IMR-90 (cell line): ENCODE measurements at regions not wholly inside any gene's neighbourhood (a gene's known extent, or its start where the extent isn't known, plus 50 kb on each side); places are given as distances from the start of the nearest gene placed in this dataset.

Source experiments
- ATAC-seq: fragments of 200-7000 bp; cut with Tn5 transposase; 2 replicates; pipeline ENCODE4 v1.9.1; 2020; ENCODE audit warnings: low read depth, mild to moderate bottlenecking, moderate library complexity
- BruUV-seq: library from RNA; stranded (reverse); fragments of 400-500 nt; replicated peaks from 2 replicates; lab custom pipeline; 2021; lab: Mats Ljungman, UMichigan
- CTCF ChIA-PET: fragments of 300-600 bp; formaldehyde crosslinking; extraction: SDS; loops from one replicate; lab custom pipeline; 2021; ENCODE audit warnings: antibody characterized with exemption; lab: Yijun Ruan, JAX
- POLR2A ChIA-PET: fragments of 300-600 bp; sonication (Branson Sonifier 250); formaldehyde crosslinking; loops from one replicate; lab custom pipeline; 2022; ENCODE audit warnings: antibody characterized with exemption; ENCODE audit not compliant: unreplicated experiment; lab: Charles Lee
- DNase-seq: peaks from one replicate; pipeline ENCODE4 v3.0.0; 2013
- H2AFZ ChIP-seq: replicated peaks from 2 replicates; pipeline ENCODE3; 2013; ENCODE audit warnings: low read length, mild to moderate bottlenecking; ENCODE audit not compliant: poor library complexity
- H2AK5ac ChIP-seq: 2 replicates; pipeline ENCODE4 v1.6.1; 2013; ENCODE audit warnings: low read depth, low read length, inconsistent platforms
- H2AK9ac ChIP-seq: replicated peaks from 2 replicates; pipeline ENCODE3; 2013; ENCODE audit warnings: mild to moderate bottlenecking, low read depth, low read length, moderate library complexity; ENCODE audit not compliant: poor library complexity
- H2BK120ac ChIP-seq: 2 replicates; pipeline ENCODE4 v1.6.1; 2013; ENCODE audit warnings: low read depth, low read length, inconsistent platforms
- H2BK15ac ChIP-seq: 3 replicates; pipeline ENCODE4 v1.6.1; 2013; ENCODE audit warnings: low read depth, low read length, inconsistent platforms
- H2BK20ac ChIP-seq: 2 replicates; pipeline ENCODE4 v1.6.1; 2013; ENCODE audit warnings: low read depth, mild to moderate bottlenecking, inconsistent platforms, low read length, moderate library complexity
- H2BK5ac ChIP-seq: 2 replicates; pipeline ENCODE4 v1.6.1; 2013; ENCODE audit warnings: mild to moderate bottlenecking, low read depth, low read length, inconsistent platforms; ENCODE audit not compliant: poor library complexity, severe bottlenecking
- H3K14ac ChIP-seq: replicated peaks from 2 replicates; pipeline ENCODE4 v1.6.1; 2013; ENCODE audit warnings: low read depth, low read length, inconsistent platforms
- H3K18ac ChIP-seq: 2 replicates; pipeline ENCODE4 v1.6.1; 2013; ENCODE audit warnings: low read depth, low read length, control low read depth
- H3K23ac ChIP-seq: 2 replicates; pipeline ENCODE4 v1.6.1; 2013; ENCODE audit warnings: low read depth, low read length, inconsistent platforms
- H3K27ac ChIP-seq: 2 replicates; pipeline ENCODE4 v1.5.1; 2013; ENCODE audit warnings: mild to moderate bottlenecking, control low read depth, low read length; ENCODE audit not compliant: insufficient read depth
- H3K27me3 ChIP-seq: 2 replicates; pipeline ENCODE4 v1.6.1; 2013; ENCODE audit warnings: low read length; ENCODE audit not compliant: control insufficient read depth, insufficient read depth
- H3K36me3 ChIP-seq: 2 replicates; pipeline ENCODE4 v1.6.1; 2013; ENCODE audit warnings: low read length, mixed read lengths; ENCODE audit not compliant: control insufficient read depth, insufficient read depth
- H3K4ac ChIP-seq: 2 replicates; pipeline ENCODE4 v1.6.1; 2013; ENCODE audit warnings: low read depth, low read length, inconsistent platforms
- H3K4me1 ChIP-seq: 2 replicates; pipeline ENCODE4 v1.6.1; 2013; ENCODE audit warnings: low read length, mixed read lengths; ENCODE audit not compliant: control insufficient read depth, insufficient read depth
- H3K4me2 ChIP-seq: 2 replicates; pipeline ENCODE4 v1.6.1; 2013; ENCODE audit warnings: low read depth, mild to moderate bottlenecking, control low read depth, low read length, moderate library complexity
- H3K4me3 ChIP-seq: 2 replicates; pipeline ENCODE4 v1.5.1; 2013; ENCODE audit warnings: low read depth, mild to moderate bottlenecking, control low read depth, low read length, moderate library complexity; ENCODE audit not compliant: insufficient read depth
- H3K56ac ChIP-seq: 2 replicates; pipeline ENCODE4 v1.6.1; 2013; ENCODE audit warnings: low read length, inconsistent platforms; ENCODE audit not compliant: insufficient read depth; ENCODE audit errors: extremely low read depth
- H3K79me1 ChIP-seq, 2 experiments: 2 replicates each; pipeline ENCODE4 v1.6.1; 2013; ENCODE audit warnings: low read length in 2 of 2, inconsistent platforms in 1 of 2, low read depth in 1 of 2
- H3K9ac ChIP-seq: 2 replicates; pipeline ENCODE4 v1.6.1; 2013; ENCODE audit warnings: low read depth, low read length, control low read depth
- H3K9me1 ChIP-seq: 2 replicates; pipeline ENCODE4 v1.6.1; 2013; ENCODE audit warnings: low read length, inconsistent platforms; ENCODE audit not compliant: insufficient read depth
- H3K9me3 ChIP-seq: 2 replicates; pipeline ENCODE4 v1.6.1; 2013; ENCODE audit warnings: low read length; ENCODE audit not compliant: control insufficient read depth, insufficient read depth
- H4K20me1 ChIP-seq: 2 replicates; pipeline ENCODE4 v1.6.1; 2013; ENCODE audit warnings: low read length, inconsistent platforms; ENCODE audit not compliant: insufficient read depth
- H4K5ac ChIP-seq: 2 replicates; pipeline ENCODE4 v1.6.1; 2013; ENCODE audit warnings: mild to moderate bottlenecking, low read depth, low read length, control low read depth
- H4K8ac ChIP-seq, 2 experiments: 2 replicates each; pipeline ENCODE4 v1.6.1; 2013; ENCODE audit warnings: low read depth in 2 of 2, low read length in 2 of 2, control low read depth in 1 of 2, inconsistent platforms in 1 of 2
- H4K91ac ChIP-seq: 2 replicates; pipeline ENCODE4 v1.6.1; 2013; ENCODE audit warnings: low read depth, low read length, inconsistent platforms; ENCODE audit not compliant: insufficient read depth
- BHLHE40 ChIP-seq: fragments of 150-350 bp; IDR thresholded peaks from 2 replicates; pipeline ENCODE4 v1.6.1; 2016; ENCODE audit warnings: mild to moderate bottlenecking, low read depth, low read length
- CTCF ChIP-seq: conservative IDR thresholded peaks from 2 replicates; pipeline ENCODE4 v1.5.1; 2012; ENCODE audit warnings: mild to moderate bottlenecking, low read depth, low read length, improper control_type of control experiment
- ELK1 ChIP-seq: fragments of 150-350 bp; IDR thresholded peaks from 2 replicates; pipeline ENCODE4 v1.6.1; 2016; ENCODE audit warnings: low read depth, mild to moderate bottlenecking, low read length, moderate library complexity, borderline replicate concordance
- FOS ChIP-seq: fragments of 150-350 bp; IDR thresholded peaks from 2 replicates; pipeline ENCODE4 v1.6.1; 2016; ENCODE audit warnings: low read depth, low read length
- MAFK ChIP-seq: IDR thresholded peaks from 2 replicates; pipeline ENCODE4 v1.6.1; 2012; ENCODE audit warnings: low read depth, low read length, improper control_type of control experiment
- MAZ ChIP-seq: IDR thresholded peaks from 2 replicates; pipeline ENCODE4 v1.6.1; 2012; ENCODE audit warnings: low read depth, mild to moderate bottlenecking, low read length, improper control_type of control experiment, moderate library complexity, borderline replicate concordance
- MXI1 ChIP-seq: IDR thresholded peaks from 2 replicates; pipeline ENCODE4 v1.6.1; 2012; ENCODE audit warnings: low read depth, mild to moderate bottlenecking, low read length, moderate library complexity, borderline replicate concordance
- POLR2A ChIP-seq: IDR thresholded peaks from 2 replicates; pipeline ENCODE4 v1.6.1; 2012; ENCODE audit warnings: mild to moderate bottlenecking, low read depth, low read length
- RFX5 ChIP-seq: IDR thresholded peaks from 2 replicates; pipeline ENCODE4 v1.8.0; 2012; ENCODE audit warnings: low read depth, mild to moderate bottlenecking, low read length, moderate library complexity
- WGBS, 2 experiments: methylation state at CpG; one replicate each; pipeline versions ENCODE4 v1.1.5 to v1.1.7; 2013; ENCODE audit warnings: missing lambda C conversion rate in 2 of 2; ENCODE audit not compliant: insufficient read length in 1 of 2; ENCODE audit errors: extremely low coverage in 2 of 2; 5-methylcytosine and 5-hydroxymethylcytosine counted together
- dilution Hi-C: fragments of 300-500 bp; cut with HindIII; formaldehyde crosslinking; loops from one replicate; pipeline ENCODE4 v1.14.3; 2018; ENCODE audit warnings: low sequenced_read_pairs; ENCODE audit not compliant: unreplicated experiment
- in situ Hi-C: fragments of 300-500 bp; cut with MboI; formaldehyde crosslinking; loops from 3 replicates; pipeline ENCODE4 v1.14.3; 2019; ENCODE audit warnings: low sequenced_read_pairs, inconsistent platforms, mixed read lengths
- intact Hi-C: fragments of 100-400 bp; cut with micrococcal nuclease; formaldehyde crosslinking; loops from 2 replicates; pipeline ENCODE4 v1.10.0; 2022
- TF ChIP-seq, protein P1 (sequence below): fragments of 150-350 bp; IDR thresholded peaks from 2 replicates; pipeline ENCODE4 v1.6.1; 2017; ENCODE audit warnings: mild to moderate bottlenecking, antibody characterized with exemption, low read length, low read depth

GRCh38 chr5:112625689-112626438, 111.8 kb upstream of the APC start:
- Histone ChIP-seq H2AK9ac (no peak overlapping the region), H4K91ac (no peak overlapping the region), H3K79me1 (no peaks in the 10 kb centered on the region), H2AK5ac (no peak overlapping the region), H2BK5ac (no peak overlapping the region), H3K9ac (no peak overlapping the region), H2BK120ac (no peak overlapping the region), H2BK15ac (no peak overlapping the region), H3K27ac (no peak overlapping the region), H4K5ac (no peak overlapping the region), H3K56ac (no peak overlapping the region), H3K18ac (no peak overlapping the region), H2AFZ (no peak overlapping the region), H3K23ac (no peak overlapping the region), H3K27me3 (peaks cover 4% of the 10 kb centered on the region; the same call in 1 of the 2 replicates), H3K4ac (no peak overlapping the region), H3K4me3 (no peak overlapping the region), H3K9me3 (no peaks in the 10 kb centered on the region), H3K14ac (no peak overlapping the region), H3K9me1 (no peaks in the 10 kb centered on the region), H3K36me3 (no peaks in the 10 kb centered on the region), H4K20me1 (no peaks in the 10 kb centered on the region), H2BK20ac (no peak overlapping the region), H3K4me2 (no peak overlapping the region), H3K4me1 (no peaks in the 10 kb centered on the region), H4K8ac (no peak overlapping the region)
- dilution Hi-C loops: no loop called here
- ChIA-PET POLR2A (no interaction called here), CTCF (interaction anchor here (1.0 to 1.5 kb wide), 2 partner anchors 9 to 11 kb away, joined by 3 to 4 read pairs; no protein-coding TSS in a partner anchor)
- DNase-seq: no peak
- no peak for ATAC-seq
- TF ChIP-seq BHLHE40 (no peak), MAZ (no peak), CTCF (no peak), FOS (no peak), ELK1 (no peak), MXI1 (no peak), RFX5 (no peak), MAFK (no peak), POLR2A (no peak)
- TF ChIP-seq, protein P1, sequence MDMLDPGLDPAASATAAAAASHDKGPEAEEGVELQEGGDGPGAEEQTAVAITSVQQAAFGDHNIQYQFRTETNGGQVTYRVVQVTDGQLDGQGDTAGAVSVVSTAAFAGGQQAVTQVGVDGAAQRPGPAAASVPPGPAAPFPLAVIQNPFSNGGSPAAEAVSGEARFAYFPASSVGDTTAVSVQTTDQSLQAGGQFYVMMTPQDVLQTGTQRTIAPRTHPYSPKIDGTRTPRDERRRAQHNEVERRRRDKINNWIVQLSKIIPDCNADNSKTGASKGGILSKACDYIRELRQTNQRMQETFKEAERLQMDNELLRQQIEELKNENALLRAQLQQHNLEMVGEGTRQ: no peak
- BruUV-seq: no TSS peak
- no CpG with 5 or more reads among the region's 4 CpGs for WGBS, 2 experiments
- in situ Hi-C loops: no loop called here
- intact Hi-C loops: no loop called here
